WTC11 (cell line): ENCODE measurements at regions not wholly inside any gene's neighbourhood (a gene's known extent, or its start where the extent isn't known, plus 50 kb on each side); places are given as distances from the start of the nearest gene placed in this dataset.

Source experiments
- ATAC-seq: fragments of 200-7000 bp; cut with Tn5 transposase; 2 replicates; pipeline ENCODE4 v1.10.0; 2021; ENCODE audit warnings: mild to moderate bottlenecking, moderate library complexity
- CTCF ChIA-PET: fragments of 300-600 bp; sonication (Branson Sonifier 250); formaldehyde crosslinking; loops from one replicate; lab custom pipeline; 2021; ENCODE audit warnings: antibody characterized with exemption; lab: Charles Lee
- POLR2A ChIA-PET: fragments of 350-600 bp; sonication (Branson Sonifier 250); formaldehyde crosslinking; loops from one replicate; lab custom pipeline; 2021; ENCODE audit warnings: antibody characterized with exemption; lab: Charles Lee
- DNase-seq: peaks from one replicate; pipeline ENCODE4 v3.0.0; 2021; ENCODE audit warnings: low spot score
- H3K27ac Mint-ChIP-seq: 2 replicates; pipeline ENCODE4 v1.8.0; 2021; ENCODE audit warnings: mixed read lengths
- H3K27me3 Mint-ChIP-seq: 2 replicates; pipeline ENCODE4 v1.8.0; 2021; ENCODE audit warnings: low read depth, mild to moderate bottlenecking, moderate library complexity, mixed read lengths
- H3K36me3 Mint-ChIP-seq: 2 replicates; pipeline ENCODE4 v1.8.0; 2021; ENCODE audit warnings: mixed read lengths
- H3K4me1 Mint-ChIP-seq: 2 replicates; pipeline ENCODE4 v1.8.0; 2022; ENCODE audit warnings: mixed read lengths
- H3K4me3 Mint-ChIP-seq: 2 replicates; pipeline ENCODE4 v1.8.0; 2021; ENCODE audit warnings: mild to moderate bottlenecking, moderate library complexity, mixed read lengths
- H3K9me3 Mint-ChIP-seq: 2 replicates; pipeline ENCODE4 v1.8.0; 2021; ENCODE audit warnings: mixed read lengths
- ATF1 ChIP-seq: sonication (generic); formaldehyde crosslinking; IDR thresholded peaks from 2 replicates; pipeline ENCODE4 v1.8.1; 2023; ENCODE audit warnings: mild to moderate bottlenecking, moderate library complexity, missing genetic modification reagents
- ATF2 ChIP-seq: sonication (generic); formaldehyde crosslinking; IDR thresholded peaks from 2 replicates; pipeline ENCODE4 v1.8.1; 2022; ENCODE audit warnings: low read depth, missing genetic modification reagents, borderline replicate concordance
- ATF3 ChIP-seq: sonication (generic); formaldehyde crosslinking; conservative IDR thresholded peaks from 2 replicates; pipeline ENCODE4 v1.8.1; 2022; ENCODE audit warnings: mild to moderate bottlenecking, missing genetic modification reagents
- CREB1 ChIP-seq: sonication (generic); formaldehyde crosslinking; IDR thresholded peaks from 2 replicates; pipeline ENCODE4 v1.8.0; 2023; ENCODE audit warnings: mild to moderate bottlenecking, missing genetic modification reagents
- ELF4 ChIP-seq: sonication (generic); formaldehyde crosslinking; IDR thresholded peaks from 2 replicates; pipeline ENCODE4 v1.8.1; 2022; ENCODE audit warnings: low read depth, mild to moderate bottlenecking, moderate library complexity, missing genetic modification reagents
- FOXK1 ChIP-seq: sonication (generic); formaldehyde crosslinking; IDR thresholded peaks from 2 replicates; pipeline ENCODE4 v1.8.0; 2022; ENCODE audit warnings: mild to moderate bottlenecking, moderate library complexity, missing genetic modification reagents
- FOXP1 ChIP-seq: sonication (generic); formaldehyde crosslinking; IDR thresholded peaks from 2 replicates; pipeline ENCODE4 v1.8.0; 2022; ENCODE audit warnings: missing genetic modification reagents, mild to moderate bottlenecking, moderate library complexity, borderline replicate concordance
- GABPB1 ChIP-seq: sonication (generic); formaldehyde crosslinking; IDR thresholded peaks from 2 replicates; pipeline ENCODE4 v1.8.1; 2023; ENCODE audit warnings: mild to moderate bottlenecking, missing genetic modification reagents
- GTF2I ChIP-seq: fragments of 250-450 bp; sonication (Bioruptor Pico); conservative IDR thresholded peaks from 2 replicates; pipeline ENCODE4 v1.4.0; 2021; ENCODE audit warnings: mild to moderate bottlenecking
- HMGA2 ChIP-seq: fragments of 250-450 bp; sonication (Bioruptor Pico); IDR thresholded peaks from 2 replicates; pipeline ENCODE4 v1.4.0; 2021; ENCODE audit warnings: mild to moderate bottlenecking, moderate library complexity
- MYBL2 ChIP-seq: sonication (generic); formaldehyde crosslinking; IDR thresholded peaks from 2 replicates; pipeline ENCODE4 v1.8.1; 2023; ENCODE audit warnings: mild to moderate bottlenecking, moderate library complexity, missing genetic modification reagents
- NFE2L1 ChIP-seq: sonication (generic); formaldehyde crosslinking; IDR thresholded peaks from 2 replicates; pipeline ENCODE4 v1.8.1; 2023; ENCODE audit warnings: missing genetic modification reagents
- SMAD3 ChIP-seq: sonication (generic); formaldehyde crosslinking; IDR thresholded peaks from 2 replicates; pipeline ENCODE4 v1.8.0; 2022; ENCODE audit warnings: missing genetic modification reagents, mild to moderate bottlenecking, borderline replicate concordance
- TCF7 ChIP-seq: sonication (generic); formaldehyde crosslinking; IDR thresholded peaks from 2 replicates; pipeline ENCODE4 v1.8.0; 2022; ENCODE audit warnings: mild to moderate bottlenecking, low read depth, missing genetic modification reagents, moderate library complexity
- USF2 ChIP-seq: sonication (generic); formaldehyde crosslinking; IDR thresholded peaks from 2 replicates; pipeline ENCODE4 v1.8.1; 2023; ENCODE audit warnings: mild to moderate bottlenecking, missing genetic modification reagents, moderate library complexity
- ZNF121 ChIP-seq: sonication (generic); formaldehyde crosslinking; IDR thresholded peaks from 2 replicates; pipeline ENCODE4 v1.8.0; 2023; ENCODE audit warnings: missing genetic modification reagents
- ZNF263 ChIP-seq: sonication (generic); formaldehyde crosslinking; IDR thresholded peaks from 2 replicates; pipeline ENCODE4 v1.8.1; 2022; ENCODE audit warnings: low read depth, mild to moderate bottlenecking, moderate library complexity, missing genetic modification reagents
- ZNF416 ChIP-seq: fragments of 250-450 bp; sonication (Bioruptor Pico); IDR thresholded peaks from 2 replicates; pipeline ENCODE4 v1.9.0; 2021; ENCODE audit warnings: mild to moderate bottlenecking, inconsistent platforms
- ZNF671 ChIP-seq: fragments of 250-450 bp; sonication (Bioruptor Pico); IDR thresholded peaks from 2 replicates; pipeline ENCODE4 v1.8.0; 2021; ENCODE audit warnings: mild to moderate bottlenecking
- TF ChIP-seq, protein P1 (sequence below): fragments of 250-450 bp; sonication (Bioruptor Pico); IDR thresholded peaks from 2 replicates; pipeline ENCODE4 v1.8.0; 2021; ENCODE audit warnings: mild to moderate bottlenecking
- TF ChIP-seq, protein P2 (sequence below): sonication (generic); formaldehyde crosslinking; conservative IDR thresholded peaks from 2 replicates; pipeline ENCODE4 v1.8.1; 2023; ENCODE audit warnings: mild to moderate bottlenecking, low read depth, missing genetic modification reagents, moderate library complexity
- TF ChIP-seq, protein P3 (sequence below): sonication (generic); formaldehyde crosslinking; IDR thresholded peaks from 2 replicates; pipeline ENCODE4 v1.8.1; 2023; ENCODE audit warnings: mild to moderate bottlenecking, missing genetic modification reagents, moderate library complexity
- TF ChIP-seq, protein P4 (sequence below): fragments of 200-600 bp; IDR thresholded peaks from 2 replicates; pipeline ENCODE4 v1.8.0; 2022; ENCODE audit warnings: antibody characterized with exemption

DNA sequence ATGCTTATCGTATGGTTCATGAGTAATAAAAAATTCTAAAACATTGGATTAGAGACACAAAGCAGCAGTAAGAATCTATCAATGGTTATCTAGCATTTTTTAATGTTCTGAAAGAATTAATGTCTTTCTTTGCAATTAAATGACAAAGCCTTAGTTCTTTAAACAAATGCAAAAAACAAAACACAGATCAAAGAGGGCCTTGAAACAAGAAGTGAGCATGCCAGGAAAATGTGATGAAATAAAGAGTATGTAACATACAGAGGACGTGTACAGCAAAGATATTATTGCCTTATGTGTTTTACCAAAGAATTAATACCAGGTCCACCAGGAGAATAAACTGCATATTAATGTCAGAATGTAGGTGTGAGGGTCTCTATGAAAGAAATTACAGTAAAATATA is 812.3 kb upstream of the GRAMD2B start:
- H3K27me3 Mint-ChIP-seq = no peaks in the 10 kb centered on the region; the same call in 1 of the 2 replicates
- POLR2A ChIA-PET = no interaction called here
- CTCF ChIA-PET = no interaction called here

GRCh38 chr5:125611541-125611940 is 811.7 kb upstream of the GRAMD2B start:
- CTCF ChIA-PET = no interaction called here
- no peak for DNase-seq
- POLR2A ChIA-PET = no interaction called here
- no peaks in the 10 kb centered on the region for H3K4me1 Mint-ChIP-seq
- peaks cover 6% of the 10 kb centered on the region for H3K9me3 Mint-ChIP-seq
- H3K27ac Mint-ChIP-seq = no peak overlapping the region
- no peak for TF ChIP-seq HMGA2
- TF ChIP-seq NFE2L1 = no peak
- TF ChIP-seq USF2 (CRISPR knock-in tag) = no peak
- TF ChIP-seq FOXK1 (CRISPR knock-in tag) = no peak
- TF ChIP-seq, all 79 proteins: peak for 0
- ATAC-seq = no peak
- peaks cover 2% of the 10 kb centered on the region; the same call in 1 of the 2 replicates for H3K36me3 Mint-ChIP-seq
- no peak overlapping the region for H3K4me3 Mint-ChIP-seq
- H3K27me3 Mint-ChIP-seq = no peaks in the 10 kb centered on the region; the same call in 1 of the 2 replicates

More for the DNA sequence above, 812.3 kb upstream of the GRAMD2B start:
- TF ChIP-seq, protein P1, sequence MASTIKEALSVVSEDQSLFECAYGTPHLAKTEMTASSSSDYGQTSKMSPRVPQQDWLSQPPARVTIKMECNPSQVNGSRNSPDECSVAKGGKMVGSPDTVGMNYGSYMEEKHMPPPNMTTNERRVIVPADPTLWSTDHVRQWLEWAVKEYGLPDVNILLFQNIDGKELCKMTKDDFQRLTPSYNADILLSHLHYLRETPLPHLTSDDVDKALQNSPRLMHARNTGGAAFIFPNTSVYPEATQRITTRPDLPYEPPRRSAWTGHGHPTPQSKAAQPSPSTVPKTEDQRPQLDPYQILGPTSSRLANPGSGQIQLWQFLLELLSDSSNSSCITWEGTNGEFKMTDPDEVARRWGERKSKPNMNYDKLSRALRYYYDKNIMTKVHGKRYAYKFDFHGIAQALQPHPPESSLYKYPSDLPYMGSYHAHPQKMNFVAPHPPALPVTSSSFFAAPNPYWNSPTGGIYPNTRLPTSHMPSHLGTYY (CRISPR knock-in tag) = no peak
- TF ChIP-seq, protein P2, sequence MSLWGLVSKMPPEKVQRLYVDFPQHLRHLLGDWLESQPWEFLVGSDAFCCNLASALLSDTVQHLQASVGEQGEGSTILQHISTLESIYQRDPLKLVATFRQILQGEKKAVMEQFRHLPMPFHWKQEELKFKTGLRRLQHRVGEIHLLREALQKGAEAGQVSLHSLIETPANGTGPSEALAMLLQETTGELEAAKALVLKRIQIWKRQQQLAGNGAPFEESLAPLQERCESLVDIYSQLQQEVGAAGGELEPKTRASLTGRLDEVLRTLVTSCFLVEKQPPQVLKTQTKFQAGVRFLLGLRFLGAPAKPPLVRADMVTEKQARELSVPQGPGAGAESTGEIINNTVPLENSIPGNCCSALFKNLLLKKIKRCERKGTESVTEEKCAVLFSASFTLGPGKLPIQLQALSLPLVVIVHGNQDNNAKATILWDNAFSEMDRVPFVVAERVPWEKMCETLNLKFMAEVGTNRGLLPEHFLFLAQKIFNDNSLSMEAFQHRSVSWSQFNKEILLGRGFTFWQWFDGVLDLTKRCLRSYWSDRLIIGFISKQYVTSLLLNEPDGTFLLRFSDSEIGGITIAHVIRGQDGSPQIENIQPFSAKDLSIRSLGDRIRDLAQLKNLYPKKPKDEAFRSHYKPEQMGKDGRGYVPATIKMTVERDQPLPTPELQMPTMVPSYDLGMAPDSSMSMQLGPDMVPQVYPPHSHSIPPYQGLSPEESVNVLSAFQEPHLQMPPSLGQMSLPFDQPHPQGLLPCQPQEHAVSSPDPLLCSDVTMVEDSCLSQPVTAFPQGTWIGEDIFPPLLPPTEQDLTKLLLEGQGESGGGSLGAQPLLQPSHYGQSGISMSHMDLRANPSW (CRISPR knock-in tag) = no peak
- TF ChIP-seq, protein P3, sequence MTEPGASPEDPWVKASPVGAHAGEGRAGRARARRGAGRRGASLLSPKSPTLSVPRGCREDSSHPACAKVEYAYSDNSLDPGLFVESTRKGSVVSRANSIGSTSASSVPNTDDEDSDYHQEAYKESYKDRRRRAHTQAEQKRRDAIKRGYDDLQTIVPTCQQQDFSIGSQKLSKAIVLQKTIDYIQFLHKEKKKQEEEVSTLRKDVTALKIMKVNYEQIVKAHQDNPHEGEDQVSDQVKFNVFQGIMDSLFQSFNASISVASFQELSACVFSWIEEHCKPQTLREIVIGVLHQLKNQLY (CRISPR knock-in tag) = no peak
- no peak for TF ChIP-seq ATF1
- no peak for TF ChIP-seq GTF2I (CRISPR knock-in tag)
- TF ChIP-seq ZNF416 (CRISPR knock-in tag) = no peak
- no peak for TF ChIP-seq ELF4
- no peak for TF ChIP-seq ZNF671
- TF ChIP-seq FOXP1 (CRISPR knock-in tag) = no peak
- ATAC-seq (no peak), DNase-seq (no peak)
- Mint-ChIP-seq H3K4me3 (no peak overlapping the region), H3K4me1 (no peaks in the 10 kb centered on the region), H3K36me3 (peaks cover 9% of the 10 kb centered on the region; the same call in 1 of the 2 replicates), H3K9me3 (peaks cover 12% of the 10 kb centered on the region), H3K27ac (no peak overlapping the region)

DNA sequence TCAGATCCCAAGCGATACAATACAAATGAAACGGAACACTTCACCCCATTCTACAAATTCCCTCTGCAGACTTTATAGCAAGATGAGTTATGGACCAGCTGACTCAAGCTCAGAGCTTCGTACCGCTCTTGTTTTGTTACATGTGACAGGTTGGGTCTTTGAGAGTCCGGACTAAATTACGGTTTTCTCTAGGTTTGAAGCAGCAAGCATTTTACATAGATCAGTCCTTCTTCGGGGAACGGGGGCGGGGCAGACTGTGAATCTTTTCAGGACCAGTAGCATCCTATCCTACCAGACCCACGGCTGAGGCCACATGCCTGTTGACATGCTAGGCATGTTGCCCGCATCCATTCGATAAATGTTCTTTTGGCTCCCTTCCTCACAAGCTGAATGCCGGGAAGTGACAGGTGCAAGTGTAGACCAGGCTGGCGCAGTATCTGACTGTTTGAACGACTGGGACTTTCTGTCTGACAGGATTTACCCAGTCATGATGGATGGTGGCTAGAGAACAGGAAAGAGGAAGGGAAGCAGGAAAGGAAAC is 811.0 kb upstream of the GRAMD2B start:
- DNase-seq = no peak
- ChIA-PET CTCF (no interaction called here), POLR2A (no interaction called here)
- Mint-ChIP-seq H3K27ac (no peak overlapping the region), H3K27me3 (no peaks in the 10 kb centered on the region), H3K4me1 (no peaks in the 10 kb centered on the region), H3K9me3 (no peaks in the 10 kb centered on the region), H3K4me3 (no peak overlapping the region), H3K36me3 (no peaks in the 10 kb centered on the region)
- ATAC-seq = no peak
- TF ChIP-seq ATF2 (CRISPR knock-in tag) (no peak), CREB1 (CRISPR knock-in tag) (no peak), ZNF121 (CRISPR knock-in tag) (no peak), SMAD3 (CRISPR knock-in tag) (no peak), NFE2L1 (no peak), ATF3 (CRISPR knock-in tag) (no peak), ZNF263 (CRISPR knock-in tag) (no peak), MYBL2 (no peak), GABPB1 (CRISPR knock-in tag) (no peak), TCF7 (CRISPR knock-in tag) (no peak)
- TF ChIP-seq, protein P1 (CRISPR knock-in tag) = no peak
- TF ChIP-seq, protein P4, sequence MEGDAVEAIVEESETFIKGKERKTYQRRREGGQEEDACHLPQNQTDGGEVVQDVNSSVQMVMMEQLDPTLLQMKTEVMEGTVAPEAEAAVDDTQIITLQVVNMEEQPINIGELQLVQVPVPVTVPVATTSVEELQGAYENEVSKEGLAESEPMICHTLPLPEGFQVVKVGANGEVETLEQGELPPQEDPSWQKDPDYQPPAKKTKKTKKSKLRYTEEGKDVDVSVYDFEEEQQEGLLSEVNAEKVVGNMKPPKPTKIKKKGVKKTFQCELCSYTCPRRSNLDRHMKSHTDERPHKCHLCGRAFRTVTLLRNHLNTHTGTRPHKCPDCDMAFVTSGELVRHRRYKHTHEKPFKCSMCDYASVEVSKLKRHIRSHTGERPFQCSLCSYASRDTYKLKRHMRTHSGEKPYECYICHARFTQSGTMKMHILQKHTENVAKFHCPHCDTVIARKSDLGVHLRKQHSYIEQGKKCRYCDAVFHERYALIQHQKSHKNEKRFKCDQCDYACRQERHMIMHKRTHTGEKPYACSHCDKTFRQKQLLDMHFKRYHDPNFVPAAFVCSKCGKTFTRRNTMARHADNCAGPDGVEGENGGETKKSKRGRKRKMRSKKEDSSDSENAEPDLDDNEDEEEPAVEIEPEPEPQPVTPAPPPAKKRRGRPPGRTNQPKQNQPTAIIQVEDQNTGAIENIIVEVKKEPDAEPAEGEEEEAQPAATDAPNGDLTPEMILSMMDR = no peak
